HG03280 (cell line): ENCODE measurements at regions not wholly inside any gene's neighbourhood (a gene's known extent, or its start where the extent isn't known, plus 50 kb on each side); places are given as distances from the start of the nearest gene placed in this dataset.

Experiments
- ATAC-seq: cut with Tn5 transposase; IDR thresholded peaks from one replicate; pipeline ENCODE4 v1.9.1; 2021; ENCODE audit warnings: mild to moderate bottlenecking, moderate library complexity; ENCODE audit not compliant: unreplicated experiment

GRCh38 chr21:16596369-16596768 lies 866.6 kb downstream of the USP25 start:
- no peak for ATAC-seq

- ATAC-seq: no peak
Measured at GRCh38 chr21:16597753-16598152, 868.0 kb downstream of the USP25 start.

- ATAC-seq: no peak
Measured at GRCh38 chr21:16605597-16605996, 875.8 kb downstream of the USP25 start.

- ATAC-seq: no peak
Measured at GRCh38 chr21:16606271-16606670, 876.5 kb downstream of the USP25 start.

- ATAC-seq: no peak
Measured at GRCh38 chr21:16608209-16608830, 878.5 kb downstream of the USP25 start.

- no peak for ATAC-seq
Measured at GRCh38 chr21:16619281-16619680, 889.5 kb downstream of the USP25 start.

GRCh38 chr21:16620786-16621320 lies 891.1 kb downstream of the USP25 start:
- no peak for ATAC-seq

- ATAC-seq: no peak
Measured at GRCh38 chr21:16624479-16625118, 888.2 kb upstream of the CXADR start.

- no peak for ATAC-seq
Measured at GRCh38 chr21:16625491-16625890, 887.4 kb upstream of the CXADR start.

GRCh38 chr21:16633831-16634459 lies 878.9 kb upstream of the CXADR start:
- ATAC-seq: no peak

- ATAC-seq: no peak
Measured at GRCh38 chr21:16634515-16634914, 878.3 kb upstream of the CXADR start.

- no peak for ATAC-seq
Measured at GRCh38 chr21:16640297-16641027, 872.4 kb upstream of the CXADR start.

GRCh38 chr21:16642353-16642752 lies 870.5 kb upstream of the CXADR start:
- no peak for ATAC-seq

GRCh38 chr21:16644685-16645084 lies 868.2 kb upstream of the CXADR start:
- no peak for ATAC-seq

- ATAC-seq: no peak
Measured at GRCh38 chr21:16650714-16651366, 862.0 kb upstream of the CXADR start.

GRCh38 chr21:16651956-16652355 lies 860.9 kb upstream of the CXADR start:
- ATAC-seq: no peak

GRCh38 chr21:16663436-16663835 lies 849.4 kb upstream of the CXADR start:
- ATAC-seq: no peak

GRCh38 chr21:16667395-16667794 lies 845.4 kb upstream of the CXADR start:
- ATAC-seq: no peak

- ATAC-seq: no peak
Measured at GRCh38 chr21:16674949-16675348, 837.9 kb upstream of the CXADR start.

GRCh38 chr21:16676391-16676790 lies 836.5 kb upstream of the CXADR start:
- ATAC-seq: no peak
